H1 (cell line): ENCODE measurements at regions not wholly inside any gene's neighbourhood (a gene's known extent, or its start where the extent isn't known, plus 50 kb on each side); places are given as distances from the start of the nearest gene placed in this dataset.

ENCODE experiments used
- CHD7 ChIP-seq: fragments of 300-600 bp; sonication (generic); IDR thresholded peaks from 2 replicates; pipeline ENCODE4 v1.7.1; 2012; ENCODE audit warnings: low read length, moderate library complexity, mild to moderate bottlenecking, inconsistent platforms; ENCODE audit not compliant: insufficient replicate concordance
- POU5F1 ChIP-seq: IDR thresholded peaks from 2 replicates; pipeline ENCODE4 v1.6.1; 2011; ENCODE audit warnings: low read depth, mild to moderate bottlenecking, low read length, moderate library complexity
- RXRA ChIP-seq: IDR thresholded peaks from 2 replicates; pipeline ENCODE4 v1.6.1; 2011; ENCODE audit warnings: low read depth, mild to moderate bottlenecking, low read length, moderate library complexity; ENCODE audit not compliant: insufficient read depth
- SP1 ChIP-seq: IDR thresholded peaks from 2 replicates; pipeline ENCODE4 v1.6.1; 2011; ENCODE audit warnings: low read depth, low read length

DNA sequence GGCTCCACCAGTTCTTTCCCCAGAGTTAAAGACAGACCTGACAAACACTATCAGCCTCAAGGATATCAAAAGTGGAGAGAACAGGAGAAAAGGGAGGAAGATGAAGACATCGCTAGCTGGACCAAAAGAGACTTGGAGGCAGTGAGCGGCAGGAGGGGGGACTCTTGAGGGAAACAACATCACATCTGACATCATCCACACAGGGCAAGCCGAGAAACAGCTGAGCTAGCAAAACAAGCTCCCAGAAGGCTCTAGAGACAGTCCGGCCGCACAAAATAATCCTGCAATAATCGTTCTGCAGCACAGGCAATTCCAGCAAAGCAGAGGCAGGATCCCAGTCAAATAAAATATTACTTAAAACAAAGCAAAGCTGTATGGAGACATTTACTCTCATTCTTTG lies 239.8 kb downstream of the EN1 start (continued):
- TF ChIP-seq SP1 (no peak), RXRA (no peak), POU5F1 (no peak), CHD7 (no peak)
